Endodermal cell (in vitro differentiated cells): ENCODE measurements at regions not wholly inside any gene's neighbourhood (a gene's known extent, or its start where the extent isn't known, plus 50 kb on each side); places are given as distances from the start of the nearest gene placed in this dataset.

Source experiments
- DNase-seq: peaks from one replicate; pipeline ENCODE4 v3.0.0-alpha.2; 2017
- H3K27ac ChIP-seq: 2 replicates; pipeline ENCODE4 v1.5.1; 2013; ENCODE audit warnings: mild to moderate bottlenecking, low read depth, low read length, moderate library complexity
- H3K27me3 ChIP-seq: 2 replicates; pipeline ENCODE4 v1.6.1; 2013; ENCODE audit warnings: mild to moderate bottlenecking, low read length, moderate library complexity; ENCODE audit not compliant: insufficient read depth, control insufficient read depth, poor library complexity, severe bottlenecking
- H3K36me3 ChIP-seq: 2 replicates; pipeline ENCODE4 v1.7.0; 2013; ENCODE audit warnings: mild to moderate bottlenecking, low read length, moderate library complexity; ENCODE audit not compliant: control insufficient read depth, insufficient read depth
- H3K4me1 ChIP-seq: one replicate; pipeline ENCODE4 v1.7.0; 2013; ENCODE audit warnings: low read length; ENCODE audit not compliant: control insufficient read depth, insufficient read depth
- H3K4me3 ChIP-seq: 2 replicates; pipeline ENCODE4 v1.5.1; 2013; ENCODE audit warnings: mild to moderate bottlenecking, low read length, moderate library complexity
- H3K9ac ChIP-seq: 2 replicates; pipeline ENCODE4 v1.6.1; 2013; ENCODE audit warnings: mild to moderate bottlenecking, low read length, moderate library complexity; ENCODE audit not compliant: poor library complexity, severe bottlenecking; ENCODE audit errors: extremely low read depth
- H3K9me3 ChIP-seq: 2 replicates; pipeline ENCODE4 v1.6.1; 2013; ENCODE audit warnings: mild to moderate bottlenecking, low read length, moderate library complexity; ENCODE audit not compliant: control insufficient read depth
- H3K27ac Mint-ChIP-seq: 2 replicates; pipeline ENCODE4 v1.8.0; 2020; ENCODE audit warnings: mixed read lengths
- H3K27me3 Mint-ChIP-seq: 2 replicates; pipeline ENCODE4 v1.8.0; 2021; ENCODE audit warnings: mild to moderate bottlenecking, mixed read lengths; ENCODE audit not compliant: insufficient read depth
- H3K36me3 Mint-ChIP-seq: 2 replicates; pipeline ENCODE4 v1.8.0; 2020; ENCODE audit warnings: low read depth, mixed read lengths
- H3K4me1 Mint-ChIP-seq: 2 replicates; pipeline ENCODE4 v1.8.0; 2020; ENCODE audit warnings: mixed read lengths
- H3K4me3 Mint-ChIP-seq: 2 replicates; pipeline ENCODE4 v1.8.0; 2020; ENCODE audit warnings: mild to moderate bottlenecking, moderate library complexity, mixed read lengths
- H3K9me3 Mint-ChIP-seq: 2 replicates; pipeline ENCODE4 v1.8.0; 2020; ENCODE audit warnings: mild to moderate bottlenecking, mixed read lengths
- CTCF ChIP-seq: fragments of 200-600 bp; sonication (generic); conservative IDR thresholded peaks from 2 replicates; pipeline ENCODE4 v1.5.0; 2021; ENCODE audit warnings: antibody characterized with exemption, mild to moderate bottlenecking
- WGBS, 2 experiments: methylation state at CpG; one replicate each; pipeline versions ENCODE4 v1.1.5 to v1.1.7; 2013; ENCODE audit warnings: missing lambda C conversion rate in 2 of 2, mixed read lengths in 1 of 2; ENCODE audit not compliant: insufficient coverage in 1 of 2, insufficient read length in 1 of 2; 5-methylcytosine and 5-hydroxymethylcytosine counted together

- Histone ChIP-seq H3K4me1 (no peaks in the 10 kb centered on the region), H3K9me3 (no peaks in the 10 kb centered on the region), H3K4me3 (no peak overlapping the region), H3K36me3 (no peaks in the 10 kb centered on the region), H3K27ac (no peak overlapping the region), H3K9ac (no peak overlapping the region), H3K27me3 (no peaks in the 10 kb centered on the region)
- H3K4me1 Mint-ChIP-seq = no peaks in the 10 kb centered on the region
- H3K4me3 Mint-ChIP-seq = no peak overlapping the region
- DNase-seq = no peak
- no peaks in the 10 kb centered on the region for H3K9me3 Mint-ChIP-seq
- no peak overlapping the region for H3K27ac Mint-ChIP-seq
- H3K36me3 Mint-ChIP-seq = no peaks in the 10 kb centered on the region
- no peak for TF ChIP-seq CTCF
- no peaks in the 10 kb centered on the region for H3K27me3 Mint-ChIP-seq
- 84 to 100% methylated on average over 2 of the region's 2 CpGs for WGBS, 2 experiments
These were observed 144.7 kb downstream of the PMAIP1 start for GRCh38 chr18:60044290-60045006.

DNA sequence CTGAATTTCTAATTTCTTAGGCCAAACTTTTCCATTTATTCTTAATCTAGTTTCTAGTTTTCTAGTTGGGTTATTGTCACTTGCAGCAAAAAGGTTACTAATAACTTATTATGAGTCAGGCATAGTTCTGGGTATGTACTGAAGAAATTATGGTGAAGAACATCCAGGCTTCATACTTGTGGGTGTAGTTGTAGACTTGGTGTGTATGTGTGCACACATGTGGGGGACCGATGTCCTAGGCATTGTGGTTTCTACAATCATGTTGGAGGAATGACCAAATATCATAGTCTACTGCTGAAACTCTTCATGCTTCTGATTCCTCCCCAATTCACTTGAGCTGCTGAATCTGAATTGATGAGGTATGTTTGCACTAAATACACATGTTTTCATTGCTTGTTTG is 141.2 kb downstream of the PMAIP1 start:
- DNase-seq = no peak
- WGBS, 2 experiments = 100% methylated on average over 1 of the region's 1 CpG; no CpG with 5 or more reads in 1 of the 2 experiments
- H3K4me1 Mint-ChIP-seq = no peaks in the 10 kb centered on the region
- no peaks in the 10 kb centered on the region for H3K36me3 ChIP-seq
- H3K27ac Mint-ChIP-seq = no peak overlapping the region
- H3K9me3 ChIP-seq = no peaks in the 10 kb centered on the region
- no peak for TF ChIP-seq CTCF
- no peaks in the 10 kb centered on the region for H3K27me3 ChIP-seq
- no peak overlapping the region for H3K4me3 Mint-ChIP-seq
- H3K4me3 ChIP-seq = no peak overlapping the region
- H3K9ac ChIP-seq = no peak overlapping the region
- no peaks in the 10 kb centered on the region for H3K36me3 Mint-ChIP-seq
- no peak overlapping the region for H3K27ac ChIP-seq
- no peaks in the 10 kb centered on the region for H3K9me3 Mint-ChIP-seq
- no peaks in the 10 kb centered on the region for H3K27me3 Mint-ChIP-seq
- no peaks in the 10 kb centered on the region for H3K4me1 ChIP-seq

DNA sequence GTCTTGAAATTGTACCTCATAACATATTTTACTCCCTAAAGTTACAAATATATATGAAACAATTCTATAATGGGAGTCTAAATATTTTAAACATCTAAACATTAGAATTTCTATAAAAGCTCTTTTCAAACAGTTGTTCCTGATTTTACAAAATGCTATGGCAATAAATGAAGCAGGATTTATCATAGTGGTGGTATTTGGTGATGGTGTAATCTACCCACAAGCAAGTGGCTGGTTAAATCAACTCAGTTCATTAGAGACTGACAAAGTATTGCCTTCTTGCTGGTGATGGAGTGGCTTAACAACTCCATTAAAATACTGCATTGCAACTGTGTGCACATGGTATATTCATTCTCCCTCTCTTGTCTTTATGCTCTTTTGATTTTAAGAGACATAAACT is 138.9 kb downstream of the PMAIP1 start:
- Histone ChIP-seq H3K27ac (no peak overlapping the region), H3K27me3 (no peaks in the 10 kb centered on the region), H3K9ac (no peak overlapping the region), H3K9me3 (no peaks in the 10 kb centered on the region), H3K4me3 (no peak overlapping the region), H3K36me3 (no peaks in the 10 kb centered on the region), H3K4me1 (no peaks in the 10 kb centered on the region)
- Mint-ChIP-seq H3K27ac (no peak overlapping the region), H3K9me3 (peaks cover 5% of the 10 kb centered on the region), H3K4me3 (no peak overlapping the region), H3K36me3 (no peaks in the 10 kb centered on the region), H3K27me3 (no peaks in the 10 kb centered on the region), H3K4me1 (no peaks in the 10 kb centered on the region)
- no peak for TF ChIP-seq CTCF
- no peak for DNase-seq
